ENCODE measurements at regions not wholly inside any gene's neighbourhood (a gene's known extent, or its start where the extent isn't known, plus 50 kb on each side); places are given as distances from the start of the nearest gene placed in this dataset.

DNA sequence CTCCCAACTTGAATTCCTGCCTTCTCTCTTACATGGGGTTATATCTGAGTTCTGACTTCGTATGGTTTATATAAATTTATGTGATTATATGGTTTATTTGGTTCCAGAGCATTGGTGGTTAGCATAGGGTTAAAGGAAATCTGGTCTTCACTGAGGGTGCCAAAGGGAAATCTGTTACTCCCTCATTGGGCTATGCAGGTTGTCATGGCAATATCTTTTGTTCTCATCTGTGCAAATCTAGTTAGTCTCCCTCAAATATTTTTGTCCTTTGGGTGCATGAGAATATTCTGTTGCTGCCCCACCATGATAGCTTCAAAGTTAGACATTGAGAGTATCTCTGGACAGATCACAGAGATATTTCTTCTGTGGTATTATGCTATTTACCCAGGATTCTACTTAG lies 71.8 kb upstream of the OTUD4 start:
- Histone ChIP-seq H3K9me2 (replicated peaks; ENCODE audit: insufficient read depth) (no peaks in the 10 kb centered on the region), H3K27me3 (no peaks in the 10 kb centered on the region), H3K9me3 (ENCODE audit: low read depth) (no peaks in the 10 kb centered on the region), H4K20me1 (ENCODE audit: insufficient read depth, poor library complexity, severe bottlenecking) (no peaks in the 10 kb centered on the region), H3K4me1 (ENCODE audit: insufficient read depth) (no peaks in the 10 kb centered on the region), H3K4me2 (no peak overlapping the region), H3K27ac (no peak overlapping the region), H3K4me3 (no peak overlapping the region), H3K79me2 (no peaks in the 10 kb centered on the region), H3K36me3 (replicated peaks; ENCODE audit: insufficient read depth, low read depth) (no peaks in the 10 kb centered on the region), H2AFZ (no peak overlapping the region)
- 93% methylated on average over 1 of the region's 1 CpG for WGBS (ENCODE audit: low lambda C conversion rate, missing lambda C conversion rate)
- DNase-seq (ENCODE audit: low spot score) = no peak
- no peak for TF ChIP-seq EZH2phosphoT487 (IDR thresholded peaks at IDR 0.05; ENCODE audit: low read depth, severe bottlenecking, unreplicated experiment)
- TF ChIP-seq EZH2 (IDR thresholded peaks at IDR 0.05; ENCODE audit: borderline replicate concordance) = no peak
- TF ChIP-seq, protein P1, sequence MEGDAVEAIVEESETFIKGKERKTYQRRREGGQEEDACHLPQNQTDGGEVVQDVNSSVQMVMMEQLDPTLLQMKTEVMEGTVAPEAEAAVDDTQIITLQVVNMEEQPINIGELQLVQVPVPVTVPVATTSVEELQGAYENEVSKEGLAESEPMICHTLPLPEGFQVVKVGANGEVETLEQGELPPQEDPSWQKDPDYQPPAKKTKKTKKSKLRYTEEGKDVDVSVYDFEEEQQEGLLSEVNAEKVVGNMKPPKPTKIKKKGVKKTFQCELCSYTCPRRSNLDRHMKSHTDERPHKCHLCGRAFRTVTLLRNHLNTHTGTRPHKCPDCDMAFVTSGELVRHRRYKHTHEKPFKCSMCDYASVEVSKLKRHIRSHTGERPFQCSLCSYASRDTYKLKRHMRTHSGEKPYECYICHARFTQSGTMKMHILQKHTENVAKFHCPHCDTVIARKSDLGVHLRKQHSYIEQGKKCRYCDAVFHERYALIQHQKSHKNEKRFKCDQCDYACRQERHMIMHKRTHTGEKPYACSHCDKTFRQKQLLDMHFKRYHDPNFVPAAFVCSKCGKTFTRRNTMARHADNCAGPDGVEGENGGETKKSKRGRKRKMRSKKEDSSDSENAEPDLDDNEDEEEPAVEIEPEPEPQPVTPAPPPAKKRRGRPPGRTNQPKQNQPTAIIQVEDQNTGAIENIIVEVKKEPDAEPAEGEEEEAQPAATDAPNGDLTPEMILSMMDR (IDR thresholded peaks at IDR 0.05; ENCODE audit: poor library complexity) = no peak

GRCh38 chr4:145251391-145251790 lies 71.0 kb upstream of the OTUD4 start:
- Histone ChIP-seq H3K9me2 (replicated peaks; ENCODE audit: insufficient read depth) (no peaks in the 10 kb centered on the region), H3K27me3 (no peaks in the 10 kb centered on the region)
- DNase-seq (ENCODE audit: low spot score) = no peak

GRCh38 chr4:145248971-145249370 lies 68.6 kb upstream of the OTUD4 start:
- WGBS (ENCODE audit: low lambda C conversion rate, missing lambda C conversion rate) = 90% methylated on average over 2 of the region's 2 CpGs
- Histone ChIP-seq H3K36me3 (replicated peaks; ENCODE audit: insufficient read depth, low read depth) (no peaks in the 10 kb centered on the region), H3K27ac (no peak overlapping the region), H3K4me2 (no peak overlapping the region), H3K4me1 (ENCODE audit: insufficient read depth) (no peaks in the 10 kb centered on the region), H3K9me2 (replicated peaks; ENCODE audit: insufficient read depth) (no peaks in the 10 kb centered on the region), H2AFZ (no peak overlapping the region), H3K9me3 (ENCODE audit: low read depth) (no peaks in the 10 kb centered on the region), H3K4me3 (no peak overlapping the region), H3K27me3 (no peaks in the 10 kb centered on the region), H3K79me2 (no peaks in the 10 kb centered on the region), H4K20me1 (ENCODE audit: insufficient read depth, poor library complexity, severe bottlenecking) (no peaks in the 10 kb centered on the region)
- TF ChIP-seq EZH2phosphoT487 (IDR thresholded peaks at IDR 0.05; ENCODE audit: low read depth, severe bottlenecking, unreplicated experiment) (no peak), EZH2 (IDR thresholded peaks at IDR 0.05; ENCODE audit: borderline replicate concordance) (no peak)
- TF ChIP-seq, protein P1 (IDR thresholded peaks at IDR 0.05; ENCODE audit: poor library complexity) = no peak
- no peak for DNase-seq (ENCODE audit: low spot score)

More at GRCh38 chr4:145251391-145251790, 71.0 kb upstream of the OTUD4 start:
- Histone ChIP-seq H3K36me3 (replicated peaks; ENCODE audit: insufficient read depth, low read depth) (no peaks in the 10 kb centered on the region), H3K4me3 (no peak overlapping the region), H3K9me3 (ENCODE audit: low read depth) (no peaks in the 10 kb centered on the region), H3K79me2 (no peaks in the 10 kb centered on the region), H4K20me1 (ENCODE audit: insufficient read depth, poor library complexity, severe bottlenecking) (no peaks in the 10 kb centered on the region), H3K27ac (no peak overlapping the region), H2AFZ (no peak overlapping the region), H3K4me2 (no peak overlapping the region), H3K4me1 (ENCODE audit: insufficient read depth) (no peaks in the 10 kb centered on the region)
- TF ChIP-seq EZH2phosphoT487 (IDR thresholded peaks at IDR 0.05; ENCODE audit: low read depth, severe bottlenecking, unreplicated experiment) = no peak
- WGBS (ENCODE audit: low lambda C conversion rate, missing lambda C conversion rate) = 78% methylated on average over 2 of the region's 2 CpGs

GRCh38 chr4:145248502-145248901 lies 68.1 kb upstream of the OTUD4 start:
- Histone ChIP-seq H3K27me3 (no peaks in the 10 kb centered on the region), H3K4me3 (no peak overlapping the region), H3K9me3 (ENCODE audit: low read depth) (no peaks in the 10 kb centered on the region), H3K4me1 (ENCODE audit: insufficient read depth) (no peaks in the 10 kb centered on the region), H2AFZ (no peak overlapping the region), H4K20me1 (ENCODE audit: insufficient read depth, poor library complexity, severe bottlenecking) (no peaks in the 10 kb centered on the region), H3K9me2 (replicated peaks; ENCODE audit: insufficient read depth) (no peaks in the 10 kb centered on the region), H3K27ac (no peak overlapping the region), H3K79me2 (no peaks in the 10 kb centered on the region), H3K36me3 (replicated peaks; ENCODE audit: insufficient read depth, low read depth) (no peaks in the 10 kb centered on the region), H3K4me2 (no peak overlapping the region)
- TF ChIP-seq EZH2phosphoT487 (IDR thresholded peaks at IDR 0.05; ENCODE audit: low read depth, severe bottlenecking, unreplicated experiment) = no peak
- TF ChIP-seq, protein P1 (IDR thresholded peaks at IDR 0.05; ENCODE audit: poor library complexity) = no peak
- TF ChIP-seq EZH2 (IDR thresholded peaks at IDR 0.05; ENCODE audit: borderline replicate concordance) = no peak
- no peak for DNase-seq (ENCODE audit: low spot score)
- 94% methylated on average over 1 of the region's 1 CpG for WGBS (ENCODE audit: low lambda C conversion rate, missing lambda C conversion rate)

Measured in hepatocyte (in vitro differentiated cells).